CD4-positive, alpha-beta T cell treated with Interleukin-10 for 1 hour (primary cell): ENCODE measurements at regions not wholly inside any gene's neighbourhood (a gene's known extent, or its start where the extent isn't known, plus 50 kb on each side); places are given as distances from the start of the nearest gene placed in this dataset.

Experiments used
- DNase-seq: peaks from one replicate; pipeline ENCODE4 v3.0.0-alpha.2; 2020

DNA sequence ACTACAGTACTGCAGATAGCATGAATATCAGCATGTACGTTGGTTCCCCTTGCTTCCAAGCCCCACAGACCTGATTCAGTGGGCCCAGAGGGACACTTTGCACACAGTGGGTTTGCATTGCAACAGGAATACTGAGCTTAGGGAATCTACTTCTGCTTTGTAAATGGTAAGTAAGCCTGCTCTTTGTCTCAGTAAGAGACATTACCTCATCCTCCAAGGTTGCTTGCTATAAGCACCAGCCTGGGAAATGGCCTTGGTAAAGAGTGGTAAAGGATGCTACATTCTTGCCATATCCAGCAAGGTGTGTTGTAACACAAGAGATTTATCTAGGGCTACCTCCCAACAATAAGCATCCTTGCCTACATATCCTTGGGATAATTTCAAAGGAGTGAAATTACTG is 730.5 kb downstream of the INHBA start:
- DNase-seq = no peak

DNA sequence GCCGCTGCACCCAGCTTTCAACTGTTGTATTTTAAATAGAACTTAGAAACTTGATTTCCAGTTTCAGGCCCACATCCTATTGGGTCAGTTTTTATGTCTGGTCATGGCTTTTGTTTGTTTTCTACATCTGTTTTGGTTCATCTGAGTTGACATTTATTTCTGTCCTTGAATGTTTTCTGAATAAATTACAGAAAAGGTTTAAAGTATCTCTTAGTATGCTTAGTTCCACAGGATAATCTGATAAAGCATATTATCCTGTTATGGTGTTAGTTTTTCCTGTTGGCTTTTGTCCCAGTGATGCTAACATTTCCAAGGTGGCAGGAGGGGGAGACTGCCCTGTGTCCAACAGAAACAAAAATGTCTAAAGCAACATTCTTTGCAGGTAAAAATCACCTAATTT is 733.2 kb downstream of the INHBA start:
- no peak for DNase-seq

- no peak for DNase-seq
These were observed 736.2 kb downstream of the INHBA start for GRCh38 chr7:40966693-40967092.

DNA sequence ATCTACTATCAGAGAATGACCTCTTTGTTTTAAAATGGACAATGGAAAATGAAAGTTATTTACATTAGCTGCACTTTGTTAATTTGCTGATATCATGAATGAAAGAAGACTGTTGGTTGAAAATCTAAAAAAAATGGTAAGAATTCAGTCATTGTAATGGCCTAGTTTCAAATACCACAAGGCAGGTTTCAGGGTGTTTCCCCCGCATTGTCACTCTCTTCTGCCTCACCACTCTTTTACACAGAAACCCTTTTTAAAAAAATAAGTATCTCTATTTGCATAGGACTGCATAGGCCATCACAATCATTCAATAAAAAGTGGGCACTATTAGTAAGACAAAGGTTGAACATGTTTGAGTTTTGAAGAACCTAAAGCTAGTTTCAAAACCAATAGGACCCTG is 737.1 kb downstream of the INHBA start:
- DNase-seq = no peak

- DNase-seq = no peak
These were observed 737.9 kb downstream of the INHBA start for GRCh38 chr7:40965016-40965415.

DNA sequence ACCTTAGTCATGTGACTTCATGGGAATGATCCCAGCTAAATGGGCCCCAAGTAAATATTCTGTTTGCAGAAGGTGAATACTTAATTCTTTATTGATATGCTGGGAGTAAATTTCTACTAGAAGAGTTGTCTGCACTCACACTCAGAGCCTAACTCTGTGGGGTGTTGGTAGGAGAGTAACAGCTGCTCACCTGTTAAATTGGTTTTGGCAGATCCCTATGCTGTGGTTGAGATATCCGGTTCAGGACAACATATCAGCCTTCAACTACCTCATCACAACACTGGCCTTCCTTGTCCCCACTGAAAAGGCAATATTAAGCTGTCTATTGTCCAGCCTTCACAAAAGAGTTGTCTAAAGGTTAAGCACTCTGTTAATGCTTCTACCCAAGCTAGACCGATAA is 738.3 kb downstream of the INHBA start:
- DNase-seq = no peak

DNA sequence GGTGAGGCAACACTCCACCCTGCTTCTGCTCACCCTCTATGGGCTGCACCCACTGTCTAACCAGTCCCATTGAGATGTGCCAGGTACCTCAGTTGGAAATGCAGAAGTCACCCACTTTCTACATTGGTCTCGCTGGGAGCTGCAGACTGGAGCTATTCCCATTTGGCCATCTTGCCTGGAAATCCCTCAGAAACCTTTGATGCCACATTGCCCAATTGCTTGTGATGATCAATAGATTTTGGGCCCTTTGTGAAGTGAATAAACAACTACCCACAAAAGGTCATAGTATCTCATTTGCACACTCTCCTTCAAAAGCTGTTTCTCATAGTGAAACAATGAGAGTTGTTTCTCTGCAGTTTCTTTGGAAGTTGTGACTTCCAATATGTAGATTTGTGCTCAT is 742.9 kb downstream of the INHBA start:
- no peak for DNase-seq

- DNase-seq = no peak
These were observed 754.7 kb downstream of the INHBA start for GRCh38 chr7:40948239-40948638.

- no peak for DNase-seq
These were observed 755.3 kb downstream of the INHBA start for GRCh38 chr7:40947566-40947965.

- no peak for DNase-seq
These were observed 756.3 kb downstream of the INHBA start for GRCh38 chr7:40946549-40946948.

- DNase-seq = no peak
These were observed 757.1 kb downstream of the INHBA start for GRCh38 chr7:40945788-40946187.

- DNase-seq = no peak
These were observed 757.8 kb downstream of the INHBA start for GRCh38 chr7:40944981-40945585.

- no peak for DNase-seq
These were observed 765.0 kb downstream of the INHBA start for GRCh38 chr7:40937879-40938278.

DNA sequence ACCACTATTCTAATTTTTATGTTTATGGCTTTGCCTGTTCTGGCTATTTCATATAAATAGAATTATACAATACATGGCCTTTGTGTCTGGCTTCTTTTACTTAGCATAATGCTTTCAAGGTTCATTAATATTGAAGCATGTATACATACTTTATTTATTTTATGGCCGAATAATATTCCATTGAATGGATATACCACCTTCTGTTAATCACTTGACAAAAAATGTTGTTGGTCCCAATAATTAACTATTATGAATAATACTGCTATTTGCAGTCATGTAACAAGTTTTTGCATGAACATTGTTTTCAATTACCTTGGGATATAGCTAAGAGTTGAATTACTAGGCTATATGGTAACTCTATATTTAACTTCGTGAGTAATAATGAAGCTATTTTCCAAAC is 767.5 kb downstream of the INHBA start:
- no peak for DNase-seq

- no peak for DNase-seq
These were observed 779.3 kb downstream of the INHBA start for GRCh38 chr7:40923626-40924025.

DNA sequence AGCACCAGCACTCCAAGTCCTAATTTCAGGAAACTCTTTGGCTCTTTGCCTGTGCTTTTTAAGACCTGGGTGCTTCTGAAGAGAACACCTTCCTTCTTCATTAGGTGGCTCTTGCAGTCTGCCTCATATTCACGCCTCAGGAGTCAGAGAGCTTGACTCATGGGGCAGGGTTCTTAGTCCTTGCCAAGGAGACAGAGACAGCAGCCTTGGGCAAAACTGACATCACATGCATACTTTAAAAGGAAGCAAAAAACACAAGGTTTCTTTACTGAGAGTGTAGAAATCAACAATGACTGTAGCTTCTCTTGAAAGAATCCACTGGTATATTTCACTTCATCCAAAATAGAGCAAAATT is 780.6 kb downstream of the INHBA start:
- no peak for DNase-seq

- DNase-seq = no peak
These were observed 781.1 kb downstream of the INHBA start for GRCh38 chr7:40921589-40922315.

- DNase-seq = no peak
These were observed 784.0 kb downstream of the SUGCT start for GRCh38 chr7:40918701-40919271.

DNA sequence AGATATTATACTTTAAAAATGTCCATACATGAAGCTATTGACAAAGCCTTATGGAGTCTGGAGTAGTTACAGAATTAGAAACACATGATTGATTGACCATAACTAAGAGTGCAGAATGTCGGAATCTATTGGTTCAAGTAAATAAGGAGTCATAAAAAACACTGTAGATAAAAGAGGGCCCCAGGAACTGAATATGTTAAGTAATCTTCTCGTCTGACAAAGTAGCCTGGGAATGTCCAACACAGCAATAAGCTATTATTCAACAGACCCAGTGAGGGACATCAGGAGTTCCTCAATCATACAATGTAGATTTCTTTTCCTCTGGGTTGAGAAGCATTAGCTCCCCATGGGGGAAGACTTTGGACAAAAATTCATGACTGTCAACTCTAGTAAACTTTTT is 782.0 kb downstream of the SUGCT start:
- no peak for DNase-seq

GRCh38 chr7:40915071-40915470 is 780.3 kb downstream of the SUGCT start:
- DNase-seq = no peak
